ENCODE measurements at regions not wholly inside any gene's neighbourhood (a gene's known extent, or its start where the extent isn't known, plus 50 kb on each side); places are given as distances from the start of the nearest gene placed in this dataset.

- no peak for TF ChIP-seq CTCF (conservative IDR thresholded peaks at IDR 0.05; ENCODE audit: low read depth in 2 of 2)
- TF ChIP-seq EZH2phosphoT487 (IDR thresholded peaks at IDR 0.05; ENCODE audit: unreplicated experiment) = no peak
- TF ChIP-seq POLR2AphosphoS5 (IDR thresholded peaks at IDR 0.05; ENCODE audit: low read depth) = no peak
- no peak for TF ChIP-seq EZH2 (IDR thresholded peaks at IDR 0.05; ENCODE audit: low read depth, unreplicated experiment)
- TF ChIP-seq, protein P1, sequence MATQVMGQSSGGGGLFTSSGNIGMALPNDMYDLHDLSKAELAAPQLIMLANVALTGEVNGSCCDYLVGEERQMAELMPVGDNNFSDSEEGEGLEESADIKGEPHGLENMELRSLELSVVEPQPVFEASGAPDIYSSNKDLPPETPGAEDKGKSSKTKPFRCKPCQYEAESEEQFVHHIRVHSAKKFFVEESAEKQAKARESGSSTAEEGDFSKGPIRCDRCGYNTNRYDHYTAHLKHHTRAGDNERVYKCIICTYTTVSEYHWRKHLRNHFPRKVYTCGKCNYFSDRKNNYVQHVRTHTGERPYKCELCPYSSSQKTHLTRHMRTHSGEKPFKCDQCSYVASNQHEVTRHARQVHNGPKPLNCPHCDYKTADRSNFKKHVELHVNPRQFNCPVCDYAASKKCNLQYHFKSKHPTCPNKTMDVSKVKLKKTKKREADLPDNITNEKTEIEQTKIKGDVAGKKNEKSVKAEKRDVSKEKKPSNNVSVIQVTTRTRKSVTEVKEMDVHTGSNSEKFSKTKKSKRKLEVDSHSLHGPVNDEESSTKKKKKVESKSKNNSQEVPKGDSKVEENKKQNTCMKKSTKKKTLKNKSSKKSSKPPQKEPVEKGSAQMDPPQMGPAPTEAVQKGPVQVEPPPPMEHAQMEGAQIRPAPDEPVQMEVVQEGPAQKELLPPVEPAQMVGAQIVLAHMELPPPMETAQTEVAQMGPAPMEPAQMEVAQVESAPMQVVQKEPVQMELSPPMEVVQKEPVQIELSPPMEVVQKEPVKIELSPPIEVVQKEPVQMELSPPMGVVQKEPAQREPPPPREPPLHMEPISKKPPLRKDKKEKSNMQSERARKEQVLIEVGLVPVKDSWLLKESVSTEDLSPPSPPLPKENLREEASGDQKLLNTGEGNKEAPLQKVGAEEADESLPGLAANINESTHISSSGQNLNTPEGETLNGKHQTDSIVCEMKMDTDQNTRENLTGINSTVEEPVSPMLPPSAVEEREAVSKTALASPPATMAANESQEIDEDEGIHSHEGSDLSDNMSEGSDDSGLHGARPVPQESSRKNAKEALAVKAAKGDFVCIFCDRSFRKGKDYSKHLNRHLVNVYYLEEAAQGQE (IDR thresholded peaks at IDR 0.05; ENCODE audit: unreplicated experiment) = no peak
- TF ChIP-seq CREB1 (CRISPR knock-in tag; IDR thresholded peaks at IDR 0.05; ENCODE audit: low read depth) = no peak
- no peak for TF ChIP-seq STAT1 (IDR thresholded peaks at IDR 0.05; ENCODE audit: unreplicated experiment)
- TF ChIP-seq, protein P2, sequence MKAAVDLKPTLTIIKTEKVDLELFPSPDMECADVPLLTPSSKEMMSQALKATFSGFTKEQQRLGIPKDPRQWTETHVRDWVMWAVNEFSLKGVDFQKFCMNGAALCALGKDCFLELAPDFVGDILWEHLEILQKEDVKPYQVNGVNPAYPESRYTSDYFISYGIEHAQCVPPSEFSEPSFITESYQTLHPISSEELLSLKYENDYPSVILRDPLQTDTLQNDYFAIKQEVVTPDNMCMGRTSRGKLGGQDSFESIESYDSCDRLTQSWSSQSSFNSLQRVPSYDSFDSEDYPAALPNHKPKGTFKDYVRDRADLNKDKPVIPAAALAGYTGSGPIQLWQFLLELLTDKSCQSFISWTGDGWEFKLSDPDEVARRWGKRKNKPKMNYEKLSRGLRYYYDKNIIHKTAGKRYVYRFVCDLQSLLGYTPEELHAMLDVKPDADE (IDR thresholded peaks at IDR 0.05) = no peak
- TF ChIP-seq JUNB (IDR thresholded peaks at IDR 0.05; ENCODE audit: unreplicated experiment) = no peak
- no peak for TF ChIP-seq NANOG (IDR thresholded peaks at IDR 0.05; ENCODE audit: borderline replicate concordance)
- TF ChIP-seq ZNF331 (CRISPR knock-in tag; IDR thresholded peaks at IDR 0.05; ENCODE audit: low read depth) = no peak
These were observed 76.8 kb upstream of the WSCD2 start for GRCh38 chr12:108052260-108052659.

All from GM23338 (cell line).